ENCODE measurements at regions not wholly inside any gene's neighbourhood (a gene's known extent, or its start where the extent isn't known, plus 50 kb on each side); places are given as distances from the start of the nearest gene placed in this dataset.
"Not testable (repeated sequence)": the region's sequence is repeated elsewhere in the genome, so short reads cannot be mapped to it uniquely, and the experiment has no call there.

GRCh38 chr1:47536646-47537118 lies 98.8 kb downstream of the FOXD2 start:
- no peak overlapping the region for H3K4me3 ChIP-seq (ENCODE audit: low read depth, poor library complexity, severe bottlenecking)
- TF ChIP-seq CTCF (IDR thresholded peaks at IDR 0.05) (no peak), POLR2A (IDR thresholded peaks at IDR 0.05) (no peak)
- whole genome bisulfite sequencing, 2 donors = 50 to 61% methylated on average over 9 of the region's 9 CpGs
- no peak for DNase-seq (ENCODE audit: low spot score in 2 of 2)
- intact Hi-C loops (cut with DNase I; ENCODE audit: low total_unique reads) = no loop called here

- intact Hi-C loops (cut with DNase I; ENCODE audit: low total_unique reads) = no loop called here
- no peak for DNase-seq (ENCODE audit: low spot score in 2 of 2)
- TF ChIP-seq POLR2A (IDR thresholded peaks at IDR 0.05) (no peak), CTCF (IDR thresholded peaks at IDR 0.05) (no peak)
- 72 to 78% methylated on average over 5 of the region's 5 CpGs for WGBS, 2 donors
- H3K4me3 ChIP-seq (ENCODE audit: low read depth, poor library complexity, severe bottlenecking) = no peak overlapping the region
Observed at GRCh38 chr1:47537268-47537667, 99.4 kb downstream of the FOXD2 start.

GRCh38 chr1:47537966-47538365 lies 100.1 kb downstream of the FOXD2 start:
- 49 to 53% methylated on average over 3 of the region's 3 CpGs for WGBS, 2 donors
- TF ChIP-seq POLR2A (IDR thresholded peaks at IDR 0.05) (no peak), CTCF (IDR thresholded peaks at IDR 0.05) (no peak)
- DNase-seq (ENCODE audit: low spot score in 2 of 2) = no peak
- intact Hi-C loops (cut with DNase I; ENCODE audit: low total_unique reads) = no loop called here
- no peak overlapping the region for H3K4me3 ChIP-seq (ENCODE audit: low read depth, poor library complexity, severe bottlenecking)

GRCh38 chr1:47538530-47538929 lies 100.7 kb downstream of the FOXD2 start:
- DNase-seq (ENCODE audit: low spot score in 2 of 2); intact Hi-C loops (cut with DNase I; ENCODE audit: low total_unique reads); H3K4me3 ChIP-seq (ENCODE audit: low read depth, poor library complexity, severe bottlenecking): not testable (repeated sequence)
- WGBS, 2 donors = 65% methylated on average over 2 of the region's 2 CpGs

- DNase-seq (ENCODE audit: low spot score in 2 of 2); H3K4me3 ChIP-seq (ENCODE audit: low read depth, poor library complexity, severe bottlenecking); intact Hi-C loops (cut with DNase I; ENCODE audit: low total_unique reads): not testable (repeated sequence)
- WGBS, 2 donors = 89 to 92% methylated on average over 4 of the region's 4 CpGs
Observed at GRCh38 chr1:47541705-47542104, 103.9 kb downstream of the FOXD2 start.

- H3K4me3 ChIP-seq (ENCODE audit: low read depth, poor library complexity, severe bottlenecking); intact Hi-C loops (cut with DNase I; ENCODE audit: low total_unique reads); DNase-seq (ENCODE audit: low spot score in 2 of 2): not testable (repeated sequence)
- WGBS, 2 donors = 73 to 96% methylated on average over 1 of the region's 1 CpG
Observed at GRCh38 chr1:47543089-47543488, 105.2 kb downstream of the FOXD2 start.

- TF ChIP-seq POLR2A (IDR thresholded peaks at IDR 0.05) = no peak
- TF ChIP-seq CTCF (IDR thresholded peaks at IDR 0.05) = no peak
- no peak for DNase-seq (ENCODE audit: low spot score in 2 of 2)
- 80 to 90% methylated on average over 4 of the region's 4 CpGs for whole genome bisulfite sequencing, 2 donors
- intact Hi-C loops (cut with DNase I; ENCODE audit: low total_unique reads) = no loop called here
- H3K4me3 ChIP-seq (ENCODE audit: low read depth, poor library complexity, severe bottlenecking) = no peak overlapping the region
Observed at GRCh38 chr1:47545912-47546483, 108.2 kb downstream of the FOXD2 start.

Measured in lower leg skin (tissue), 4 donors.